ENCODE measurements at regions not wholly inside any gene's neighbourhood (a gene's known extent, or its start where the extent isn't known, plus 50 kb on each side); places are given as distances from the start of the nearest gene placed in this dataset.

GRCh38 chr13:38606699-38607535 is 80.0 kb upstream of the FREM2 start:
- DNase-seq (ENCODE audit: low read depth in 2 of 3, low spot score in 1 of 3) = no peak

DNA sequence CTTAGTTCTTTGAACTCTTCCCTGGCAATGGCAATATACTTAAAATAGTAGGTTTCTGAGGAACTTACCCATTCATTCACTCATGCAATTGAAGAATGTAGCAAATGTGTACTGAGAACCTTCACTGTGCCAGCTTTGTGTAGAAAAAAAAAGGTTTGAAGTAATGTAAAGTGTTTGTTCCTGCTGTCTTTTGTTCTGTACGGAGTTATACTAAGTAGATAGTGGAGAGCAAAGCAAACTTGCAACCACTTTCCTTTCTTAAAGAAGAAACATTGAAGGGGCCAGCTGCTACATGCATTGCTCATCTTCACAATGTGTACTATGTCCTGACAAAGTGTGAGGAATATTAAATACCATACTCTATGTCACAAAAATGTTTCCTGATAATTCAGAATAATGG is 68.9 kb upstream of the FREM2 start:
- no peak for DNase-seq (ENCODE audit: low read depth in 2 of 3, low spot score in 1 of 3)

GRCh38 chr13:38618336-38618735 is 68.5 kb upstream of the FREM2 start:
- DNase-seq (ENCODE audit: low read depth in 2 of 3, low spot score in 1 of 3) = no peak

DNA sequence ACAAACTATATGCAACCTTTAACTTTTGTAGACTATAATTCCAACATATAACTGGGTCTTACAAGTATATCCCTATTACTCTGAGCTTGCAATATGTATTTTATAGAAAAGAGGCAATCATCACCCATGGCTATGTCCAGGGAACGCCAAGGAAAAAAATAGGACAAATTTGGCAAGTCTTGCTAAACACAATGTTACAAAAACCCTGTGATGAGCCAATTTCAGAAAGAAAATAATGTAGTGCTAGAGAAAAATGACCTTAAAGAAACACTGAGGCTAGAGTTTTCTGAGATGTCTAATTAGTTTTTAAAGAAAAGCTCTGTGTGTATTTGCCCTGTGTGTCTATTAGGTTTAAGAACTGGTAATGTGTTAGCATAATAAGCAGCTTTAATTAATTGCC is 68.0 kb upstream of the FREM2 start:
- DNase-seq (ENCODE audit: low read depth in 2 of 3, low spot score in 1 of 3) = no peak

DNA sequence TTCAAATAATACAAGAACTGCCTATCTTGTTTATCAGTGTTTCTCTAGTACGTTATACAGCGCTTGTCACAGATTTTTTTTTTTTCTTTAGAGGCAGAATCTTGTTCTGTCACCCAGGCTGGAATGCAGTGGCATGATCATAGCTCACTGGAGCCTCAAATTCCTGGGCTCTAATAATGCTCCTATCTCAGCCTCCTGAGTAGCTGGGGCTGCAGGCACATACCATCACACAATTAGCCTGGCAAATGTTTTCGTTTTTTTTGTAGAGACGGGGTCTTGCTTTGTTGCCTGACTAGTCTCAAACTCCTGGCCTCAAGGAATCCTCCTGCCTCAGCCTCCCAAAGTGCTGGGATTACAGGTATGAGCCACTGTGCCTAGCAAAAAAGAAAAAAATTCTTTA is 66.0 kb upstream of the FREM2 start:
- DNase-seq (ENCODE audit: low read depth in 2 of 3, low spot score in 1 of 3) = no peak

- DNase-seq (ENCODE audit: low read depth in 2 of 3, low spot score in 1 of 3) = no peak
Measured at GRCh38 chr13:38624822-38625221, 62.1 kb upstream of the FREM2 start.

DNA sequence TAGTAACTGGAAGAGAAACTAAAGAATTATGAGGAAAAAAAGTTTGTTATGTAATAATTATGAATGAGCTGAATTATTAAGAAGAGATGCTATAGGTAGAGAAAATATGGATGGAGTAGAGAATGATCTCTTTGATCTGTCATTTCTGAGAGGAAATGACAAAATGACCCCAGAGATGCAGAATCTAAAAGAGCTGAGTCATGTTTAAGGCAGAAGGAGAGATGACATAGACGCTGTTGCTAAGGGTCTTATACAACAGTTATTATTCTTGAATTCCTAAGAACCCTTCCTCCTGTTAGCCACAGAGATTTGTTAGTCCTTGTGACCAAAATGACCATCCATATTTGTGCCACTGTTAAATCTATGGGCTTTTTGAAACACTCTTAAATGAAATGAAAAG is 58.3 kb upstream of the FREM2 start:
- no peak for DNase-seq (ENCODE audit: low read depth in 2 of 3, low spot score in 1 of 3)

GRCh38 chr13:38630780-38631179 is 56.1 kb upstream of the FREM2 start:
- DNase-seq (ENCODE audit: low read depth in 2 of 3, low spot score in 1 of 3) = no peak

- no peak for DNase-seq (ENCODE audit: low read depth in 2 of 3, low spot score in 1 of 3)
Measured at GRCh38 chr13:38635030-38635429, 51.8 kb upstream of the FREM2 start.

DNA sequence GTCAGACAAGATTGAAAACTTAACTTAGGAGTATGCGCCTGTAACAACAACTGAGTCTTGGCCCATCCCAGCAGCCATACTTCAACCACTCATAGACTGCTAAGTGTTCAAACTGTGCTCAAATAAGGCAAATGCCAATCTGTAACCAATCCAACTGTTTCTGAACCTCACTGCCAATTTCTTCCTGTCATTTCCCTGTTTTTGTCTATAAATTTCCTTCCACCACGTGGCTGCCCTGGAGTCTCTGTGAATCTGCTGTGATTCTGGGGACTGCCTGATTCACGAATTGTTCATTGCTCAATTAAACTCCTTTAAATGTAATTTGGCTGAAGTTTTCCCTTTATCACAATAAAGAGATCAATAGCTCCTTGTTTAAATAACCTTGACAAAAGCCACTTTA is 50.8 kb upstream of the FREM2 start:
- no peak for DNase-seq (ENCODE audit: low read depth in 2 of 3, low spot score in 1 of 3)

GRCh38 chr13:38636761-38637160 is 50.1 kb upstream of the FREM2 start:
- DNase-seq (ENCODE audit: low read depth in 2 of 3, low spot score in 1 of 3) = no peak
